H9 (cell line): ENCODE measurements at regions not wholly inside any gene's neighbourhood (a gene's known extent, or its start where the extent isn't known, plus 50 kb on each side); places are given as distances from the start of the nearest gene placed in this dataset.

Source experiments
- DNase-seq: peaks from one replicate; pipeline ENCODE4 v3.0.0-alpha.2; 2017
- H2AFZ ChIP-seq: one replicate; pipeline ENCODE4 v1.6.1; 2013; ENCODE audit warnings: mild to moderate bottlenecking, low read length, control low read depth, moderate library complexity
- H2AK5ac ChIP-seq: 2 replicates; pipeline ENCODE4 v1.6.1; 2013; ENCODE audit warnings: low read length, control low read depth, mixed read lengths; ENCODE audit not compliant: insufficient read length
- H2BK120ac ChIP-seq: one replicate; pipeline ENCODE4 v1.6.1; 2013; ENCODE audit warnings: low read depth, mild to moderate bottlenecking, low read length, control low read depth, inconsistent platforms; ENCODE audit not compliant: poor library complexity, severe bottlenecking
- H2BK12ac ChIP-seq: 2 replicates; pipeline ENCODE4 v1.6.1; 2013; ENCODE audit warnings: low read length, control low read depth, mixed read lengths, low read depth; ENCODE audit not compliant: insufficient read length
- H2BK15ac ChIP-seq: 2 replicates; pipeline ENCODE4 v1.6.1; 2013; ENCODE audit warnings: low read depth, low read length, control low read depth
- H2BK20ac ChIP-seq: one replicate; pipeline ENCODE4 v1.6.1; 2013; ENCODE audit warnings: low read depth, mild to moderate bottlenecking, low read length, control low read depth, inconsistent platforms; ENCODE audit not compliant: poor library complexity, severe bottlenecking
- H2BK5ac ChIP-seq: 2 replicates; pipeline ENCODE4 v1.6.1; 2013; ENCODE audit warnings: low read length, control low read depth, mixed read lengths; ENCODE audit not compliant: insufficient read length
- H3K14ac ChIP-seq: 2 replicates; pipeline ENCODE4 v1.6.1; 2013; ENCODE audit warnings: low read length, control low read depth; ENCODE audit not compliant: insufficient read depth
- H3K18ac ChIP-seq: 2 replicates; pipeline ENCODE4 v1.6.1; 2013; ENCODE audit warnings: low read depth, mild to moderate bottlenecking, mixed read lengths, low read length, control low read depth; ENCODE audit not compliant: insufficient read length
- H3K23ac ChIP-seq: 2 replicates; pipeline ENCODE4 v1.6.1; 2013; ENCODE audit warnings: low read length, control low read depth, mixed read lengths, low read depth; ENCODE audit not compliant: insufficient read length
- H3K23me2 ChIP-seq: 2 replicates; pipeline ENCODE4 v1.6.1; 2013; ENCODE audit warnings: low read depth, mild to moderate bottlenecking, mixed read lengths, low read length, control low read depth; ENCODE audit not compliant: insufficient read length, poor library complexity, severe bottlenecking
- H3K27ac ChIP-seq: 2 replicates; pipeline ENCODE4 v1.5.1; 2013; ENCODE audit warnings: low read length, control low read depth, mixed read lengths, low read depth; ENCODE audit not compliant: insufficient read length
- H3K27me3 ChIP-seq: 2 replicates; pipeline ENCODE4 v1.6.1; 2013; ENCODE audit warnings: low read length, control low read depth, inconsistent platforms; ENCODE audit not compliant: insufficient read depth
- H3K4ac ChIP-seq: 2 replicates; pipeline ENCODE4 v1.6.1; 2013; ENCODE audit warnings: low read depth, mild to moderate bottlenecking, control low read depth, inconsistent platforms, low read length, moderate library complexity
- H3K4me1 ChIP-seq: 2 replicates; pipeline ENCODE4 v1.6.1; 2013; ENCODE audit warnings: low read length, control low read depth, inconsistent platforms; ENCODE audit not compliant: insufficient read depth
- H3K4me2 ChIP-seq: 2 replicates; pipeline ENCODE4 v1.6.1; 2013; ENCODE audit warnings: low read length, control low read depth, mixed read lengths; ENCODE audit not compliant: insufficient read length, insufficient read depth
- H3K56ac ChIP-seq: 2 replicates; pipeline ENCODE4 v1.6.1; 2013; ENCODE audit warnings: low read depth, mild to moderate bottlenecking, mixed read lengths, low read length, control low read depth; ENCODE audit not compliant: insufficient read length
- H3K79me1 ChIP-seq: 2 replicates; pipeline ENCODE4 v1.6.1; 2013; ENCODE audit warnings: low read depth, mild to moderate bottlenecking, moderate library complexity, low read length, control low read depth, inconsistent platforms; ENCODE audit not compliant: insufficient read depth, poor library complexity, severe bottlenecking
- H3K79me2 ChIP-seq: 2 replicates; pipeline ENCODE4 v1.6.1; 2013; ENCODE audit warnings: low read length, control low read depth, inconsistent platforms; ENCODE audit not compliant: insufficient read depth
- H3K9ac ChIP-seq: 2 replicates; pipeline ENCODE4 v1.6.1; 2013; ENCODE audit warnings: low read length, control low read depth, mixed read lengths; ENCODE audit not compliant: insufficient read length; ENCODE audit errors: extremely low read depth
- H3K9me3 ChIP-seq: one replicate; pipeline ENCODE4 v1.6.1; 2013; ENCODE audit warnings: low read depth, low read length, inconsistent platforms; ENCODE audit not compliant: control insufficient read depth
- H3T11ph ChIP-seq: one replicate; pipeline ENCODE4 v1.6.1; 2013; ENCODE audit warnings: mild to moderate bottlenecking, low read length, control low read depth, inconsistent platforms
- H4K20me1 ChIP-seq: one replicate; pipeline ENCODE4 v1.6.1; 2013; ENCODE audit not compliant: control insufficient read depth, insufficient read length, insufficient read depth
- H4K5ac ChIP-seq: 2 replicates; pipeline ENCODE4 v1.6.1; 2013; ENCODE audit warnings: low read depth, mild to moderate bottlenecking, mixed read lengths, low read length, control low read depth; ENCODE audit not compliant: insufficient read length
- H4K8ac ChIP-seq: replicated peaks from 2 replicates; pipeline ENCODE4 v1.6.1; 2013; ENCODE audit warnings: low read length, control low read depth, mixed read lengths, low read depth; ENCODE audit not compliant: insufficient read length
- H4K91ac ChIP-seq: 2 replicates; pipeline ENCODE4 v1.6.1; 2013; ENCODE audit warnings: low read depth, mild to moderate bottlenecking, moderate library complexity, mixed read lengths, low read length, control low read depth; ENCODE audit not compliant: insufficient read length
- H3K27ac Mint-ChIP-seq, 3 experiments: 2 replicates in 2 of 3; 3 replicates in 1 of 3; pipeline ENCODE4 v1.8.0; 2020 to 2021; ENCODE audit warnings: mixed read lengths in 3 of 3, mild to moderate bottlenecking in 1 of 3, moderate library complexity in 1 of 3
- H3K27me3 Mint-ChIP-seq: 2 replicates; pipeline ENCODE4 v1.8.0; 2021; ENCODE audit warnings: low read depth, mild to moderate bottlenecking, moderate library complexity, mixed read lengths
- H3K36me3 Mint-ChIP-seq, 3 experiments: 2 replicates in 2 of 3; 3 replicates in 1 of 3; pipeline ENCODE4 v1.8.0; 2020 to 2021; ENCODE audit warnings: low read depth in 3 of 3, mixed read lengths in 3 of 3; ENCODE audit not compliant: insufficient read depth in 1 of 3
- H3K4me1 Mint-ChIP-seq, 2 experiments: 2 replicates each; pipeline ENCODE4 v1.8.0; 2020; ENCODE audit warnings: mixed read lengths in 2 of 2
- H3K4me3 Mint-ChIP-seq, 2 experiments: 2 replicates in 1 of 2; 3 replicates in 1 of 2; pipeline ENCODE4 v1.8.0; 2020 to 2021; ENCODE audit warnings: mild to moderate bottlenecking in 2 of 2, mixed read lengths in 2 of 2, moderate library complexity in 1 of 2
- H3K9me3 Mint-ChIP-seq, 2 experiments: 2 replicates in 1 of 2; 3 replicates in 1 of 2; pipeline ENCODE4 v1.8.0; 2020; ENCODE audit warnings: mild to moderate bottlenecking in 2 of 2, mixed read lengths in 2 of 2, moderate library complexity in 1 of 2
- CTCF ChIP-seq: fragments of 200-600 bp; sonication (generic); conservative IDR thresholded peaks from 3 replicates; pipeline ENCODE4 v1.8.0; 2021; ENCODE audit warnings: antibody characterized with exemption, mild to moderate bottlenecking
- WGBS: extraction: QIAGEN DNeasy Blood & Tissue Kit; methylation state at CpG from one replicate; pipeline ENCODE4 v1.1.7; 2013; ENCODE audit warnings: missing lambda C conversion rate, low lambda C conversion rate, mixed read lengths; ENCODE audit not compliant: insufficient read length; ENCODE audit errors: extremely low coverage; 5-methylcytosine and 5-hydroxymethylcytosine counted together

- Histone ChIP-seq H3K27me3 (no peaks in the 10 kb centered on the region), H3K56ac (no peak overlapping the region), H3K79me2 (no peaks in the 10 kb centered on the region), H3K23ac (no peak overlapping the region), H3K14ac (no peak overlapping the region), H2BK120ac (no peak overlapping the region), H2AK5ac (no peak overlapping the region), H2BK20ac (no peak overlapping the region), H4K91ac (no peak overlapping the region), H3K23me2 (no peaks in the 10 kb centered on the region), H3K79me1 (no peaks in the 10 kb centered on the region), H3K18ac (no peak overlapping the region), H2AFZ (no peak overlapping the region), H4K5ac (no peak overlapping the region), H2BK12ac (no peak overlapping the region), H3K4ac (no peak overlapping the region), H2BK5ac (no peak overlapping the region), H3K27ac (no peak overlapping the region), H3K4me2 (no peak overlapping the region), H3K9me3 (peaks cover 9% of the 10 kb centered on the region), H3K4me1 (no peaks in the 10 kb centered on the region), H2BK15ac (no peak overlapping the region), H4K8ac (no peak overlapping the region), H4K20me1 (no peaks in the 10 kb centered on the region), H3K9ac (no peak overlapping the region), H3T11ph (no peak overlapping the region)
- DNase-seq: no peak
- H3K36me3 Mint-ChIP-seq: peaks cover 10 to 23% (median 12%) of the 10 kb centered on the region in 3 experiments
- TF ChIP-seq CTCF: no peak
- H3K4me3 Mint-ChIP-seq: no peak overlapping the region
- peaks cover 23 to 24% of the 10 kb centered on the region in 2 experiments for H3K9me3 Mint-ChIP-seq
- no peaks in the 10 kb centered on the region for H3K4me1 Mint-ChIP-seq
- peaks cover 2% of the 10 kb centered on the region; the same call in 1 of the 2 replicates for H3K27me3 Mint-ChIP-seq
- whole genome bisulfite sequencing: no CpG with 5 or more reads among the region's 2 CpGs
- H3K27ac Mint-ChIP-seq: no peak overlapping the region
These were observed 152.4 kb upstream of the THBS2 start for GRCh38 chr6:169406034-169406433.
